SK-N-SH (cell line): ENCODE measurements at regions not wholly inside any gene's neighbourhood (a gene's known extent, or its start where the extent isn't known, plus 50 kb on each side); places are given as distances from the start of the nearest gene placed in this dataset.

ENCODE experiments used
- CTCF ChIA-PET: fragments of 300-600, 350-600 bp; formaldehyde crosslinking; extraction: SDS; loops from one replicate; lab custom pipeline; 2021; lab: Yijun Ruan, JAX
- POLR2A ChIA-PET: fragments of 350-600 bp; sonication (Branson Sonifier 250); formaldehyde crosslinking; extraction: SDS; loops from one replicate; lab custom pipeline; 2020; ENCODE audit warnings: antibody characterized with exemption, inconsistent platforms; lab: Yijun Ruan, JAX
- DNase-seq: peaks from one replicate; pipeline ENCODE4 v3.0.0; 2012
- H2AFZ ChIP-seq: fragments of 200-600 bp; sonication (generic); 2 replicates; pipeline ENCODE4 v1.8.1; 2016; ENCODE audit warnings: antibody characterized with exemption, mild to moderate bottlenecking, low read depth
- H3F3A ChIP-seq: fragments of 200-600 bp; sonication (generic); replicated peaks from 2 replicates; pipeline ENCODE3; 2016; ENCODE audit warnings: antibody characterized with exemption, mild to moderate bottlenecking; ENCODE audit not compliant: insufficient read depth
- H3K27ac ChIP-seq, 2 experiments: fragments of 200-500 bp in 1 of 2; fragments of 200-600 bp in 1 of 2; sonication (Bioruptor generic) in 1 of 2; sonication (generic), shearing (Covaris generic) in 1 of 2; 2 replicates each; pipeline versions ENCODE4 v1.5.1 to v1.6.1; 2014 to 2016; ENCODE audit warnings: low read depth in 2 of 2, inconsistent platforms in 1 of 2, low read length in 1 of 2, mild to moderate bottlenecking in 1 of 2, mixed read lengths in 1 of 2
- H3K27me3 ChIP-seq: fragments of 200-600 bp; sonication (generic), shearing (Covaris generic); 2 replicates; pipeline ENCODE4 v1.6.1; 2016; ENCODE audit warnings: mixed run types; ENCODE audit not compliant: insufficient read depth
- H3K36me3 ChIP-seq, 2 experiments: fragments of 200-500 bp in 1 of 2; fragments of 200-600 bp in 1 of 2; sonication (Bioruptor generic) in 1 of 2; sonication (generic) in 1 of 2; replicated peaks in 1 of 2; 2 replicates each; pipeline versions ENCODE3 to v1.5.1; 2014 to 2016; ENCODE audit warnings: low read length in 1 of 2, mild to moderate bottlenecking in 1 of 2; ENCODE audit not compliant: insufficient read depth in 2 of 2, control insufficient read depth in 1 of 2
- H3K4me1 ChIP-seq, 2 experiments: fragments of 200-500 bp in 1 of 2; fragments of 200-600 bp in 1 of 2; sonication (Bioruptor generic) in 1 of 2; sonication (generic), shearing (Covaris generic) in 1 of 2; 2 replicates each; pipeline versions ENCODE4 v1.5.1 to v1.6.1; 2014 to 2016; ENCODE audit warnings: low read depth in 1 of 2, low read length in 1 of 2, mixed run types in 1 of 2; ENCODE audit not compliant: insufficient read depth in 2 of 2, control insufficient read depth in 1 of 2
- H3K4me2 ChIP-seq: fragments of 200-600 bp; sonication (generic), shearing (Covaris generic); 2 replicates; pipeline ENCODE4 v1.6.1; 2017; ENCODE audit warnings: mixed run types
- H3K4me3 ChIP-seq, 2 experiments: fragments of 200-500 bp in 1 of 2; fragments of 200-600 bp in 1 of 2; sonication (Bioruptor generic) in 1 of 2; sonication (generic), shearing (Covaris generic) in 1 of 2; 2 replicates each; pipeline versions ENCODE4 v1.5.1 to v1.8.1; 2014 to 2016; ENCODE audit warnings: low read depth in 2 of 2, inconsistent platforms in 1 of 2, low read length in 1 of 2, mild to moderate bottlenecking in 1 of 2, mixed read lengths in 1 of 2, moderate library complexity in 1 of 2
- H3K79me2 ChIP-seq: fragments of 200-600 bp; sonication (generic); 2 replicates; pipeline ENCODE4 v1.8.1; 2017; ENCODE audit warnings: mild to moderate bottlenecking; ENCODE audit not compliant: insufficient read depth
- H3K9ac ChIP-seq: fragments of 200-600 bp; sonication (generic); 2 replicates; pipeline ENCODE4 v1.6.1; 2017; ENCODE audit warnings: mixed run types
- H3K9me2 ChIP-seq: fragments of 200-600 bp; sonication (generic); 2 replicates; pipeline ENCODE4 v1.6.1; 2017; ENCODE audit warnings: mixed run types
- H3K9me3 ChIP-seq: fragments of 200-600 bp; sonication (generic); 2 replicates; pipeline ENCODE4 v1.6.1; 2017; ENCODE audit warnings: mixed run types, mild to moderate bottlenecking, moderate library complexity
- H4K20me1 ChIP-seq: fragments of 200-600 bp; sonication (generic); 2 replicates; pipeline ENCODE4 v1.6.1; 2017; ENCODE audit warnings: mild to moderate bottlenecking, mixed run types; ENCODE audit not compliant: insufficient read depth
- CHD2 ChIP-seq: fragments of 150-350 bp; IDR thresholded peaks from 2 replicates; pipeline ENCODE4 v1.6.1; 2018; ENCODE audit warnings: low read length; ENCODE audit not compliant: partially characterized antibody
- ELF1 ChIP-seq: IDR thresholded peaks from 2 replicates; pipeline ENCODE4 v1.4.0; 2012
- EP300 ChIP-seq, 2 experiments: IDR thresholded peaks; 2 replicates each; pipeline versions ENCODE4 v1.4.0 to v1.6.1; 2012; ENCODE audit warnings: borderline replicate concordance in 1 of 2, low read depth in 1 of 2, low read length in 1 of 2
- FOSL2 ChIP-seq: IDR thresholded peaks from 2 replicates; pipeline ENCODE4 v1.4.0; 2012; ENCODE audit warnings: low read depth, mild to moderate bottlenecking, moderate library complexity, borderline replicate concordance
- FOXJ3 ChIP-seq: sonication (generic); formaldehyde crosslinking; IDR thresholded peaks from 2 replicates; pipeline ENCODE4 v1.5.1; 2020; ENCODE audit warnings: mild to moderate bottlenecking, missing genetic modification reagents
- JUND ChIP-seq: IDR thresholded peaks from 2 replicates; pipeline ENCODE4 v1.4.0; 2012
- MEF2A ChIP-seq: IDR thresholded peaks from 2 replicates; pipeline ENCODE4 v1.4.0; 2012; ENCODE audit warnings: low read depth, borderline replicate concordance
- NFIC ChIP-seq: IDR thresholded peaks from 2 replicates; pipeline ENCODE4 v1.4.0; 2012; ENCODE audit warnings: borderline replicate concordance
- NRF1 ChIP-seq: IDR thresholded peaks from 2 replicates; pipeline ENCODE4 v1.6.1; 2012; ENCODE audit warnings: low read depth, mild to moderate bottlenecking, low read length
- RCOR1 ChIP-seq: fragments of 150-350 bp; IDR thresholded peaks from 2 replicates; pipeline ENCODE4 v1.6.1; 2017; ENCODE audit warnings: antibody characterized with exemption, low read length
- RFX5 ChIP-seq: IDR thresholded peaks from 2 replicates; pipeline ENCODE4 v1.6.1; 2012; ENCODE audit warnings: mild to moderate bottlenecking, improper control_type of control experiment, low read length
- RXRA ChIP-seq: IDR thresholded peaks from 2 replicates; pipeline ENCODE4 v1.4.0; 2012; ENCODE audit warnings: low read depth, mild to moderate bottlenecking, borderline replicate concordance
- SIN3A ChIP-seq: IDR thresholded peaks from 2 replicates; pipeline ENCODE4 v1.6.1; 2012; ENCODE audit warnings: low read depth, mild to moderate bottlenecking, low read length, moderate library complexity, borderline replicate concordance
- TCF12 ChIP-seq: IDR thresholded peaks from 2 replicates; pipeline ENCODE4 v1.4.0; 2012
- YY1 ChIP-seq: IDR thresholded peaks from 2 replicates; pipeline ENCODE4 v1.4.0; 2012; ENCODE audit warnings: low read depth, mild to moderate bottlenecking
- WGBS: methylation state at CpG from one replicate; pipeline ENCODE4 v1.1.6; 2017; ENCODE audit warnings: low lambda C conversion rate; 5-methylcytosine and 5-hydroxymethylcytosine counted together
- TF ChIP-seq, protein P1 (sequence below): IDR thresholded peaks from 2 replicates; pipeline ENCODE4 v1.4.0; 2012; ENCODE audit warnings: low read depth, borderline replicate concordance
- TF ChIP-seq, protein P2 (sequence below): fragments of 200-600 bp; sonication (generic); IDR thresholded peaks from 2 replicates; pipeline ENCODE4 v1.6.1; 2017; ENCODE audit warnings: antibody characterized with exemption, mild to moderate bottlenecking, moderate library complexity
- TF ChIP-seq, protein P3 (sequence below): IDR thresholded peaks from 2 replicates; pipeline ENCODE4; 2012
- TF ChIP-seq, protein P4 (sequence below): fragments of 150-350 bp; IDR thresholded peaks from 2 replicates; pipeline ENCODE4 v1.6.1; 2016; ENCODE audit warnings: mild to moderate bottlenecking, low read depth, low read length

DNA sequence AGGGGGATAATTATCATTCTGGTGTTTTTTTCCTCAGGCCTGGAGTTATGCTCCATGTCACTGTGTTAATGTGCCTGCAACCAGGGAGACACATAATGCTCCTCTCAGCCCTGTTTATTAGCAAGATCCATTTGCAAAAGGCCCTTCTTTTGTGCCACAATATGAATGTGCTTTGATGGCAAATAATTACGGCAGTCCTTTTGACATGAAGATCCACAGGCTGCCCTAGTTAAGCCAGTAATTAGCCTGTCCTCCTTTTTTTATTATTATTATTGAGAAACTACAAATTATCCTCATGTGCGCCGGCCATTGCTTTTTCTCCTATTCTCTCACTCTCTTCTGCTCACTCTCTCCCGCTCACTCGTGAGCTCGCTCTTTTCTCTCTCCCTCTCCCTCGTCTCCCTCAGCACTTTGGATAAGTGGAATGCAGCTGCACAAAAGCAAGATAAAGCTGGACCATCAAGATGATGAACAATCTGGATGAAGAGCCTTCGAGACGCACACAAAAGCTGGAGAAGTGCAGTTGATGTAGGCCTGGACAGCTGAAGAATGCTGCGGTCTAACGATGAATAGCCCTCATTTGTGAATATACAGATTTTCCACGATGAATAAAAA, 762.3 kb downstream of the BCL11A start:
- Histone ChIP-seq H2AFZ (no peak overlapping the region), H3K4me2 (no peak overlapping the region), H3K79me2 (no peaks in the 10 kb centered on the region), H3K36me3 (no peaks in the 10 kb centered on the region), H3F3A (no peaks in the 10 kb centered on the region), H3K27me3 (no peaks in the 10 kb centered on the region), H3K4me3 (no peak overlapping the region), H3K9me3 (no peaks in the 10 kb centered on the region), H3K27ac (no peak overlapping the region), H3K9ac (no peak overlapping the region), H3K4me1 (no peaks in the 10 kb centered on the region), H4K20me1 (no peaks in the 10 kb centered on the region), H3K9me2 (no peaks in the 10 kb centered on the region)
- CTCF ChIA-PET = no interaction called here
- WGBS = 52% methylated on average over 12 of the region's 12 CpGs
- no peak for DNase-seq
- TF ChIP-seq RCOR1 = no peak
- TF ChIP-seq NRF1 = no peak
- no peak for TF ChIP-seq YY1
- no peak for TF ChIP-seq FOXJ3 (CRISPR knock-in tag)
- TF ChIP-seq, protein P1, sequence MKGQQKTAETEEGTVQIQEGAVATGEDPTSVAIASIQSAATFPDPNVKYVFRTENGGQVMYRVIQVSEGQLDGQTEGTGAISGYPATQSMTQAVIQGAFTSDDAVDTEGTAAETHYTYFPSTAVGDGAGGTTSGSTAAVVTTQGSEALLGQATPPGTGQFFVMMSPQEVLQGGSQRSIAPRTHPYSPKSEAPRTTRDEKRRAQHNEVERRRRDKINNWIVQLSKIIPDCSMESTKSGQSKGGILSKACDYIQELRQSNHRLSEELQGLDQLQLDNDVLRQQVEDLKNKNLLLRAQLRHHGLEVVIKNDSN = no peak
- no peak for TF ChIP-seq ELF1
- no peak for TF ChIP-seq FOSL2
- POLR2A ChIA-PET = interaction anchor here (0.6 kb wide), 1 partner anchor 279 kb away, joined by 3 read pairs; no protein-coding TSS in a partner anchor

DNA sequence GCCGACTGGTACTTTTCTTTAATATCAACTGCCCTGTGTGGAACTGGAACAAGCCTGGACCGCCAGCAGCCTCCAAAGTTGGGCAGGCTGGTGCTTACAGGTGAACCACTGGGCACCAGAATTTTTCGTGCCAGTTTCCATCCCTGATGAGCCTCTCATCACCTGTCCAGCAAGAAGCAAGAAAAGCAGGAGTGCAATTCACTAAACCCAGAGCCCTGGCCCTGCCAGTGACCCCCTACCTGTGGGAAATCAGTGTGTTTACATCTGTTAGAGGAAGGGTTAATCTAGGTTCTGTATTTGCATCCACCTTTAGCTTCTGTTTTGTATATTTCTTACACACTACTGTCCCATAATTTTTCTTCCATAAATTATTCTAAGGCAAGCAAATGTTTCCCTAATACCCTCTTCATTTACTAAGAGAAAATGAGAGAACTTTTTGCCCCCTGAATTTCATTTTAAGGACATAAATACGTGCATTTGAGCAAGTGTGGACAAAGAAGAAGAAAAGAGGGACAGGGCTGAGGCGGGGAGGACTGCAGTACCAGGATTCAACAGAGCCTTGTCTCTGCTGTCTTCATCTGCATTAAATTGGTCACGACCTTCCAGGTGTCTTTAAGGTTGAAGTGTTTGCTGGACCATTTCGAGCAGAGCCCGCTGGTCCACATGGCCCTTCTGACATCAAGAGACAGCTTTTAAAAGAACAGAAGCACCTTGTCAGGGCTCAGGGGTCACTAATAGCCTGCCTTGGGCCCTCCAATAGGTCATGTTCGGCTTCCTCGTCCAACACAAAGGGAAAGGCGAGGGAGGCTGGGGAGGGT, 763.1 kb downstream of the BCL11A start:
- no peaks in the 10 kb centered on the region for H3K4me1 ChIP-seq
- H3K4me3 ChIP-seq = no peak overlapping the region
- no peak overlapping the region for H3K9ac ChIP-seq
- H2AFZ ChIP-seq = no peak overlapping the region
- H3K79me2 ChIP-seq = no peaks in the 10 kb centered on the region
- WGBS = 11% methylated on average over 10 of the region's 11 CpGs
- no peaks in the 10 kb centered on the region for H4K20me1 ChIP-seq
- H3K9me3 ChIP-seq = no peaks in the 10 kb centered on the region
- ChIA-PET CTCF (no interaction called here), POLR2A (no interaction called here)
- H3K27me3 ChIP-seq = no peaks in the 10 kb centered on the region
- no peaks in the 10 kb centered on the region for H3K36me3 ChIP-seq
- H3K27ac ChIP-seq = no peak overlapping the region
- no peaks in the 10 kb centered on the region for H3F3A ChIP-seq
- no peaks in the 10 kb centered on the region for H3K9me2 ChIP-seq
- no peak for DNase-seq
- H3K4me2 ChIP-seq = no peak overlapping the region
- TF ChIP-seq, protein P2, sequence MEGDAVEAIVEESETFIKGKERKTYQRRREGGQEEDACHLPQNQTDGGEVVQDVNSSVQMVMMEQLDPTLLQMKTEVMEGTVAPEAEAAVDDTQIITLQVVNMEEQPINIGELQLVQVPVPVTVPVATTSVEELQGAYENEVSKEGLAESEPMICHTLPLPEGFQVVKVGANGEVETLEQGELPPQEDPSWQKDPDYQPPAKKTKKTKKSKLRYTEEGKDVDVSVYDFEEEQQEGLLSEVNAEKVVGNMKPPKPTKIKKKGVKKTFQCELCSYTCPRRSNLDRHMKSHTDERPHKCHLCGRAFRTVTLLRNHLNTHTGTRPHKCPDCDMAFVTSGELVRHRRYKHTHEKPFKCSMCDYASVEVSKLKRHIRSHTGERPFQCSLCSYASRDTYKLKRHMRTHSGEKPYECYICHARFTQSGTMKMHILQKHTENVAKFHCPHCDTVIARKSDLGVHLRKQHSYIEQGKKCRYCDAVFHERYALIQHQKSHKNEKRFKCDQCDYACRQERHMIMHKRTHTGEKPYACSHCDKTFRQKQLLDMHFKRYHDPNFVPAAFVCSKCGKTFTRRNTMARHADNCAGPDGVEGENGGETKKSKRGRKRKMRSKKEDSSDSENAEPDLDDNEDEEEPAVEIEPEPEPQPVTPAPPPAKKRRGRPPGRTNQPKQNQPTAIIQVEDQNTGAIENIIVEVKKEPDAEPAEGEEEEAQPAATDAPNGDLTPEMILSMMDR = no peak
- TF ChIP-seq, protein P3, sequence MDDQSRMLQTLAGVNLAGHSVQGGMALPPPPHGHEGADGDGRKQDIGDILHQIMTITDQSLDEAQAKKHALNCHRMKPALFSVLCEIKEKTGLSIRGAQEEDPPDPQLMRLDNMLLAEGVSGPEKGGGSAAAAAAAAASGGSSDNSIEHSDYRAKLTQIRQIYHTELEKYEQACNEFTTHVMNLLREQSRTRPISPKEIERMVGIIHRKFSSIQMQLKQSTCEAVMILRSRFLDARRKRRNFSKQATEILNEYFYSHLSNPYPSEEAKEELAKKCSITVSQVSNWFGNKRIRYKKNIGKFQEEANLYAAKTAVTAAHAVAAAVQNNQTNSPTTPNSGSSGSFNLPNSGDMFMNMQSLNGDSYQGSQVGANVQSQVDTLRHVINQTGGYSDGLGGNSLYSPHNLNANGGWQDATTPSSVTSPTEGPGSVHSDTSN = no peak
- TF ChIP-seq SIN3A (no peak), RCOR1 (no peak), EP300 (IDR thresholded peaks at IDR 0.05; ENCODE audit: borderline replicate concordance in 1 of 2, low read depth in 1 of 2, low read length in 1 of 2) (no peak), FOSL2 (no peak), CHD2 (no peak), TCF12 (no peak), MEF2A (no peak), NFIC (no peak), FOXJ3 (CRISPR knock-in tag) (no peak), ELF1 (no peak), RXRA (no peak), JUND (no peak), RFX5 (no peak)
- TF ChIP-seq, protein P4, sequence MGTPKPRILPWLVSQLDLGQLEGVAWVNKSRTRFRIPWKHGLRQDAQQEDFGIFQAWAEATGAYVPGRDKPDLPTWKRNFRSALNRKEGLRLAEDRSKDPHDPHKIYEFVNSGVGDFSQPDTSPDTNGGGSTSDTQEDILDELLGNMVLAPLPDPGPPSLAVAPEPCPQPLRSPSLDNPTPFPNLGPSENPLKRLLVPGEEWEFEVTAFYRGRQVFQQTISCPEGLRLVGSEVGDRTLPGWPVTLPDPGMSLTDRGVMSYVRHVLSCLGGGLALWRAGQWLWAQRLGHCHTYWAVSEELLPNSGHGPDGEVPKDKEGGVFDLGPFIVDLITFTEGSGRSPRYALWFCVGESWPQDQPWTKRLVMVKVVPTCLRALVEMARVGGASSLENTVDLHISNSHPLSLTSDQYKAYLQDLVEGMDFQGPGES = no peak
- TF ChIP-seq, protein P1 = no peak
